H1 (cell line): ENCODE measurements at regions not wholly inside any gene's neighbourhood (a gene's known extent, or its start where the extent isn't known, plus 50 kb on each side); places are given as distances from the start of the nearest gene placed in this dataset.

Experiments used
- CTCF ChIA-PET: fragments of 300-600 bp; sonication (Branson Sonifier 250); formaldehyde crosslinking; loops from one replicate; lab custom pipeline; 2021; ENCODE audit not compliant: partially characterized antibody; lab: Charles Lee
- POLR2A ChIA-PET: fragments of 300-600 bp; sonication (Branson Sonifier 250); formaldehyde crosslinking; loops from one replicate; lab custom pipeline; 2021; ENCODE audit warnings: inconsistent platforms; ENCODE audit not compliant: partially characterized antibody; lab: Charles Lee
- DNase-seq, 2 experiments: peaks; one replicate each; pipeline versions ENCODE4 v3.0.0 to v3.0.0-alpha.2; 2010 to 2022; ENCODE audit warnings: low spot score in 2 of 2, low read depth in 1 of 2, mixed read lengths in 1 of 2
- FAIRE-seq: peaks from 2 replicates; lab custom pipeline; 2011; peaks lifted over from hg19 to GRCh38; lab: Jason Lieb, UNC
- H2AFZ ChIP-seq: 2 replicates; pipeline ENCODE4 v1.8.1; 2012; ENCODE audit warnings: low read length, inconsistent platforms
- H2AK5ac ChIP-seq: 2 replicates; pipeline ENCODE4 v1.6.1; 2013; ENCODE audit warnings: low read depth, low read length
- H2BK120ac ChIP-seq: replicated peaks from 2 replicates; pipeline ENCODE3; 2013; ENCODE audit warnings: low read depth, low read length, inconsistent platforms
- H2BK12ac ChIP-seq: 2 replicates; pipeline ENCODE4 v1.6.1; 2013; ENCODE audit warnings: low read depth, low read length
- H2BK15ac ChIP-seq: 2 replicates; pipeline ENCODE4 v1.6.1; 2013; ENCODE audit warnings: low read length
- H2BK20ac ChIP-seq: 2 replicates; pipeline ENCODE4 v1.6.1; 2013; ENCODE audit warnings: low read length
- H2BK5ac ChIP-seq: 2 replicates; pipeline ENCODE4 v1.6.1; 2013; ENCODE audit warnings: low read depth, low read length
- H3K14ac ChIP-seq: 2 replicates; pipeline ENCODE4 v1.6.1; 2013; ENCODE audit warnings: inconsistent platforms; ENCODE audit not compliant: insufficient read length
- H3K18ac ChIP-seq: 2 replicates; pipeline ENCODE4 v1.6.1; 2013; ENCODE audit warnings: low read length; ENCODE audit errors: extremely low read depth
- H3K23ac ChIP-seq: 2 replicates; pipeline ENCODE4 v1.6.1; 2013; ENCODE audit warnings: inconsistent platforms; ENCODE audit not compliant: insufficient read length
- H3K23me2 ChIP-seq: 2 replicates; pipeline ENCODE4 v1.6.1; 2013; ENCODE audit warnings: low read depth, low read length
- H3K27ac ChIP-seq: 2 replicates; pipeline ENCODE4 v1.6.1; 2011; ENCODE audit warnings: low read depth, low read length, inconsistent platforms
- H3K27me3 ChIP-seq, 4 experiments: replicated peaks in 1 of 4; 1 replicate in 1 of 4; 2 replicates in 3 of 4; pipeline versions ENCODE4 v1.6.1 to v1.8.1; 2011 to 2013; ENCODE audit warnings: low read length in 3 of 4, mild to moderate bottlenecking in 3 of 4, inconsistent platforms in 2 of 4, mixed read lengths in 2 of 4, moderate library complexity in 1 of 4; ENCODE audit not compliant: control insufficient read depth in 3 of 4, insufficient read depth in 3 of 4; ENCODE audit errors: extremely low read depth in 1 of 4
- H3K36me3 ChIP-seq, 4 experiments: 2 replicates each; pipeline versions ENCODE4 v1.6.1 to v1.8.1; 2011 to 2013; ENCODE audit warnings: mild to moderate bottlenecking in 4 of 4, low read length in 3 of 4, moderate library complexity in 2 of 4, control low read depth in 1 of 4, inconsistent platforms in 1 of 4; ENCODE audit not compliant: insufficient read depth in 4 of 4, control insufficient read depth in 2 of 4
- H3K4ac ChIP-seq: replicated peaks from 2 replicates; pipeline ENCODE3; 2013; ENCODE audit warnings: low read length, low read depth, mixed read lengths, inconsistent platforms; ENCODE audit not compliant: insufficient read length
- H3K4me1 ChIP-seq, 4 experiments: replicated peaks in 1 of 4; 1 replicate in 1 of 4; 2 replicates in 3 of 4; pipeline versions ENCODE4 v1.6.1 to v1.8.1; 2011 to 2013; ENCODE audit warnings: low read length in 3 of 4, inconsistent platforms in 2 of 4, mixed read lengths in 1 of 4; ENCODE audit not compliant: insufficient read depth in 4 of 4, control insufficient read depth in 3 of 4
- H3K4me2 ChIP-seq, 2 experiments: 2 replicates each; pipeline versions ENCODE4 v1.6.1 to v1.8.1; 2011 to 2013; ENCODE audit warnings: low read depth in 2 of 2, low read length in 2 of 2, control low read depth in 1 of 2, inconsistent platforms in 1 of 2, mild to moderate bottlenecking in 1 of 2; ENCODE audit not compliant: insufficient read depth in 1 of 2
- H3K4me3 ChIP-seq, 4 experiments: fragments of 200-600, 300-600 bp in 1 of 4; sonication (generic), shearing (Covaris generic), sonication (Bioruptor Twin) in 1 of 4; 2 replicates each; pipeline versions ENCODE4 v1.5.1 to v1.8.1; 2011 to 2016; ENCODE audit warnings: low read length in 4 of 4, low read depth in 3 of 4, control low read depth in 2 of 4, inconsistent platforms in 2 of 4, mild to moderate bottlenecking in 2 of 4, mixed read lengths in 1 of 4, moderate library complexity in 1 of 4; ENCODE audit not compliant: insufficient read depth in 2 of 4; ENCODE audit errors: extremely low read depth in 1 of 4
- H3K56ac ChIP-seq: replicated peaks from 2 replicates; pipeline ENCODE3; 2013; ENCODE audit warnings: low read depth, mild to moderate bottlenecking, mixed read lengths, low read length, inconsistent platforms; ENCODE audit not compliant: insufficient read length
- H3K79me1 ChIP-seq: 2 replicates; pipeline ENCODE4 v1.6.1; 2013; ENCODE audit warnings: low read depth, low read length, control low read depth
- H3K79me2 ChIP-seq, 2 experiments: 2 replicates each; pipeline versions ENCODE4 v1.6.1 to v1.8.1; 2012 to 2013; ENCODE audit warnings: low read length in 2 of 2, mild to moderate bottlenecking in 2 of 2, inconsistent platforms in 1 of 2; ENCODE audit not compliant: insufficient read depth in 2 of 2, control insufficient read depth in 1 of 2
- H3K9ac ChIP-seq, 4 experiments: replicated peaks in 1 of 4; 1 replicate in 1 of 4; 2 replicates in 3 of 4; pipeline versions ENCODE4 v1.6.1 to v1.8.1; 2011 to 2013; ENCODE audit warnings: low read depth in 3 of 4, low read length in 3 of 4, control low read depth in 2 of 4, mild to moderate bottlenecking in 2 of 4, moderate library complexity in 2 of 4, inconsistent platforms in 1 of 4; ENCODE audit errors: extremely low read depth in 1 of 4
- H3K9me3 ChIP-seq, 2 experiments: 2 replicates each; pipeline versions ENCODE4 v1.6.1 to v1.8.1; 2012 to 2013; ENCODE audit warnings: mild to moderate bottlenecking in 2 of 2, moderate library complexity in 2 of 2, control low read depth in 1 of 2, inconsistent platforms in 1 of 2, low read depth in 1 of 2, low read length in 1 of 2, mixed read lengths in 1 of 2; ENCODE audit not compliant: insufficient read depth in 2 of 2
- H4K20me1 ChIP-seq, 2 experiments: replicated peaks in 1 of 2; 2 replicates each; pipeline versions ENCODE3 to v1.8.1; 2011 to 2013; ENCODE audit warnings: inconsistent platforms in 2 of 2, low read length in 2 of 2, mild to moderate bottlenecking in 1 of 2; ENCODE audit not compliant: insufficient read depth in 2 of 2, control insufficient read depth in 1 of 2
- H4K5ac ChIP-seq: 2 replicates; pipeline ENCODE4 v1.6.1; 2013; ENCODE audit warnings: low read length, low read depth, mixed read lengths, inconsistent platforms; ENCODE audit not compliant: insufficient read length
- H4K8ac ChIP-seq: 2 replicates; pipeline ENCODE4 v1.8.0; 2013; ENCODE audit warnings: mild to moderate bottlenecking, moderate library complexity, low read length, inconsistent platforms; ENCODE audit not compliant: insufficient read depth; ENCODE audit errors: extremely low read depth
- H4K91ac ChIP-seq: replicated peaks from 2 replicates; pipeline ENCODE3; 2013; ENCODE audit warnings: low read length, mixed read lengths, inconsistent platforms; ENCODE audit not compliant: insufficient read length
- BCL11A ChIP-seq, 2 experiments: IDR thresholded peaks; one replicate each; pipeline ENCODE4 v1.6.1; 2011; ENCODE audit warnings: low read depth in 2 of 2, low read length in 2 of 2, mild to moderate bottlenecking in 2 of 2
- CBX5 ChIP-seq: fragments of 300-800, 300-1000 bp; sonication (generic); IDR thresholded peaks from 2 replicates; pipeline ENCODE4 v1.7.1; 2016; ENCODE audit warnings: antibody characterized with exemption, low read length, low read depth
- CHD1 ChIP-seq: IDR thresholded peaks from 2 replicates; pipeline ENCODE4 v1.6.1; 2012; ENCODE audit warnings: low read depth, low read length, improper control_type of control experiment
- JUND ChIP-seq: IDR thresholded peaks from 2 replicates; pipeline ENCODE4 v1.6.1; 2011; ENCODE audit warnings: mild to moderate bottlenecking, improper control_type of control experiment, low read length
- NANOG ChIP-seq: IDR thresholded peaks from 2 replicates; pipeline ENCODE4 v1.6.1; 2011; ENCODE audit warnings: low read length, low read depth, mild to moderate bottlenecking, inconsistent platforms; ENCODE audit not compliant: insufficient read depth, poor library complexity, severe bottlenecking
- WGBS, 2 experiments: shearing (Covaris generic) in 1 of 2; methylation state at CpG; one replicate each; pipeline versions ENCODE4 v1.1.6 to v1.1.7; 2013 to 2015; ENCODE audit warnings: low lambda C conversion rate in 2 of 2, mixed read lengths in 2 of 2, inconsistent platforms in 1 of 2, low coverage in 1 of 2, missing lambda C conversion rate in 1 of 2; ENCODE audit not compliant: insufficient replicate concordance in 2 of 2, insufficient coverage in 1 of 2, insufficient read length in 1 of 2; ENCODE audit errors: extremely low coverage in 1 of 2, missing lambda C conversion rate in 1 of 2; 5-methylcytosine and 5-hydroxymethylcytosine counted together
- TF ChIP-seq, protein P1 (sequence below): IDR thresholded peaks from 2 replicates; pipeline ENCODE4 v1.6.1; 2011; ENCODE audit warnings: low read depth, mild to moderate bottlenecking, low read length; ENCODE audit not compliant: insufficient read depth

DNA sequence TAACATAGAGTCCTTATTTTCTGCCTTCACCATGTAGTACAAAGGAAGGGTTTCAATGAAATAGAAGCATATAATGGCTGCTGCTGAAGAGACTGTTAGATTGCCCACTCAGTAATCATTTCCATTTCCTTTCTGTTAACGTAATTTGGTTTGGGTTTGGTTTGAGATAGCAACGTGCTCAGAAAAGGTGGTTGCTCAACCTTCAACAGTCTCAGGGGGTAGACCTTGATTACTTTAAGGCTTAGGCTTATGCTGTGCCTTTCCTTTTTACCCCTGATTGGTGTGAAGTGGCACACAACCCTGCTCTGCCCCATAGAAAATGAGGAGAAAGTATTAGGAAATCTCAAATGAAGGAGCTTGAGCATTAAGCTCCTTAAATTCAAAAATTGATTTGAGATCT, 163.7 kb upstream of the TP63 start:
- H3K27me3 ChIP-seq = no peaks in the 10 kb centered on the region
- H3K18ac ChIP-seq = no peak overlapping the region
- no peak overlapping the region for H3K23ac ChIP-seq
- H3K9me3 ChIP-seq = no peaks in the 10 kb centered on the region
- ChIA-PET CTCF (interaction anchor here (1.2 to 1.5 kb wide), 2 partner anchors 480 to 637 kb away, joined by 3 read pairs; no protein-coding TSS in a partner anchor), POLR2A (no interaction called here)
- no peak overlapping the region for H3K4ac ChIP-seq
- H3K56ac ChIP-seq = no peak overlapping the region
- no peak overlapping the region for H3K9ac ChIP-seq
- no peak overlapping the region for H3K4me3 ChIP-seq
- H4K20me1 ChIP-seq = no peaks in the 10 kb centered on the region
- no peak overlapping the region for H2BK15ac ChIP-seq
- no peak overlapping the region for H3K14ac ChIP-seq
- H3K36me3 ChIP-seq = no peaks in the 10 kb centered on the region
- no peak overlapping the region for H2BK12ac ChIP-seq
- no peak overlapping the region for H2BK120ac ChIP-seq
- no peaks in the 10 kb centered on the region for H3K79me2 ChIP-seq
- no peaks in the 10 kb centered on the region for H3K23me2 ChIP-seq
- no peak overlapping the region for H3K4me2 ChIP-seq
- no peak overlapping the region for H2AFZ ChIP-seq
- no peak overlapping the region for H4K8ac ChIP-seq
- H3K79me1 ChIP-seq = no peaks in the 10 kb centered on the region
- H2AK5ac ChIP-seq = no peak overlapping the region
- H2BK20ac ChIP-seq = no peak overlapping the region
- TF ChIP-seq, protein P1, sequence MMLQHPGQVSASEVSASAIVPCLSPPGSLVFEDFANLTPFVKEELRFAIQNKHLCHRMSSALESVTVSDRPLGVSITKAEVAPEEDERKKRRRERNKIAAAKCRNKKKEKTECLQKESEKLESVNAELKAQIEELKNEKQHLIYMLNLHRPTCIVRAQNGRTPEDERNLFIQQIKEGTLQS = no peak
- TF ChIP-seq NANOG = no peak
- TF ChIP-seq CBX5 = no peak
- no peak for TF ChIP-seq JUND
- TF ChIP-seq CHD1 = no peak
- no peak for TF ChIP-seq BCL11A (IDR thresholded peaks at IDR 0.05; ENCODE audit: low read depth in 2 of 2, low read length in 2 of 2)
- TF ChIP-seq, all 59 proteins: peak for 0
- DNase-seq (no peak), FAIRE-seq (no peak)
- WGBS, 2 experiments = 87% methylated on average over 2 of the region's 2 CpGs; no CpG with 5 or more reads in 1 of the 2 experiments
- H3K27ac ChIP-seq = no peak overlapping the region
- H4K91ac ChIP-seq = no peak overlapping the region
- H4K5ac ChIP-seq = no peak overlapping the region
- H2BK5ac ChIP-seq = no peak overlapping the region
- no peaks in the 10 kb centered on the region for H3K4me1 ChIP-seq
